ENCODE measurements at regions not wholly inside any gene's neighbourhood (a gene's known extent, or its start where the extent isn't known, plus 50 kb on each side); places are given as distances from the start of the nearest gene placed in this dataset.

DNA sequence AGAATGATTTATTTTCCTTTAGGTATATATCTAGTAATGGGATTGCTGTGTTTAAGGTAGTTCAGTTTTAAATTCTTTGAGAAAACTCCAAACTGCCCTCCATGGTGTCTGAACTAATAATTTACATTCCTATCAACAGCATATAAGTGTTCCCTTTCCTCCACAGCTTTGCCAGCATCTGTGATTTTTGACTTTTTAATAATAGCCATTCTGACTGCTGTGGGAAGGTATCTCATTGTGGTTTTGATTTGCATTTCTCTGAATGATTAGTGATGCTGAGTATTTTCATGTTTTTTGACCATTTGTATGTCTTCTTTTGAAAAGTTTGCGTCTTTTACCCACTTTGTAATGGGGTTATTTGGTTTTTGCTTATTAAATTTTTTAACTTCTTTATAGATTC, 571.6 kb upstream of the CCDC54 start:
- ATAC-seq: no peak
- TF ChIP-seq CSDC2 (CRISPR knock-in tag; IDR thresholded peaks at IDR 0.05): no peak
- TF ChIP-seq GLIS3 (CRISPR knock-in tag; IDR thresholded peaks at IDR 0.05): no peak
- TF ChIP-seq SNAI2 (CRISPR knock-in tag; IDR thresholded peaks at IDR 0.05): no peak
- TF ChIP-seq ZNF8 (CRISPR knock-in tag; IDR thresholded peaks at IDR 0.05): no peak
- TF ChIP-seq PPARA (CRISPR knock-in tag; IDR thresholded peaks at IDR 0.05; ENCODE audit: borderline replicate concordance): no peak
- no peak for TF ChIP-seq TCF4 (CRISPR knock-in tag; IDR thresholded peaks at IDR 0.05; ENCODE audit: borderline replicate concordance)
- no peak for TF ChIP-seq ISL1 (CRISPR knock-in tag; IDR thresholded peaks at IDR 0.05)
- TF ChIP-seq ZC3H10 (CRISPR knock-in tag; IDR thresholded peaks at IDR 0.05): no peak
- TF ChIP-seq ESRRG (CRISPR knock-in tag; IDR thresholded peaks at IDR 0.05): no peak
- TF ChIP-seq TOX (CRISPR knock-in tag; IDR thresholded peaks at IDR 0.05; ENCODE audit: borderline replicate concordance): no peak
- TF ChIP-seq, protein P1, sequence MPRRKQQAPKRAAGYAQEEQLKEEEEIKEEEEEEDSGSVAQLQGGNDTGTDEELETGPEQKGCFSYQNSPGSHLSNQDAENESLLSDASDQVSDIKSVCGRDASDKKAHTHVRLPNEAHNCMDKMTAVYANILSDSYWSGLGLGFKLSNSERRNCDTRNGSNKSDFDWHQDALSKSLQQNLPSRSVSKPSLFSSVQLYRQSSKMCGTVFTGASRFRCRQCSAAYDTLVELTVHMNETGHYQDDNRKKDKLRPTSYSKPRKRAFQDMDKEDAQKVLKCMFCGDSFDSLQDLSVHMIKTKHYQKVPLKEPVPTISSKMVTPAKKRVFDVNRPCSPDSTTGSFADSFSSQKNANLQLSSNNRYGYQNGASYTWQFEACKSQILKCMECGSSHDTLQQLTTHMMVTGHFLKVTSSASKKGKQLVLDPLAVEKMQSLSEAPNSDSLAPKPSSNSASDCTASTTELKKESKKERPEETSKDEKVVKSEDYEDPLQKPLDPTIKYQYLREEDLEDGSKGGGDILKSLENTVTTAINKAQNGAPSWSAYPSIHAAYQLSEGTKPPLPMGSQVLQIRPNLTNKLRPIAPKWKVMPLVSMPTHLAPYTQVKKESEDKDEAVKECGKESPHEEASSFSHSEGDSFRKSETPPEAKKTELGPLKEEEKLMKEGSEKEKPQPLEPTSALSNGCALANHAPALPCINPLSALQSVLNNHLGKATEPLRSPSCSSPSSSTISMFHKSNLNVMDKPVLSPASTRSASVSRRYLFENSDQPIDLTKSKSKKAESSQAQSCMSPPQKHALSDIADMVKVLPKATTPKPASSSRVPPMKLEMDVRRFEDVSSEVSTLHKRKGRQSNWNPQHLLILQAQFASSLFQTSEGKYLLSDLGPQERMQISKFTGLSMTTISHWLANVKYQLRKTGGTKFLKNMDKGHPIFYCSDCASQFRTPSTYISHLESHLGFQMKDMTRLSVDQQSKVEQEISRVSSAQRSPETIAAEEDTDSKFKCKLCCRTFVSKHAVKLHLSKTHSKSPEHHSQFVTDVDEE (CRISPR knock-in tag; IDR thresholded peaks at IDR 0.05): no peak

DNA sequence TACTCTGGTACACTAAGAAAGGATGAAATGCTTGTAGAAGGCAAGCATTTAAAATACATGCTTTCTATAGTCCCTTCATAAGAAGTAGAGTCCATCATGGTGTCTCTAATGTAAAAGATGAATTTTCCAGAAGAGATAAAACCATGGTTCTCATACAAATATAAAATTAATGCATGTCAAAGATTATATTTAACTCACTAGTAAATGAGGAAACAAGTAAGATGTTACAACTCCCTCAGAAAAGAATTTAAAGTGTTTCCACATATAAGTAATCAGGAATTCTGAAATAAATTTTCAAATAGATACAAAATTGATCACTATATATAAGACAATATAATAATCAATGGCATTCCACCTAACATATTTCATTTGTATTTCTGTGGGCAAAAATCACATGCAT, 570.3 kb upstream of the CCDC54 start:
- TF ChIP-seq BACH2 (CRISPR knock-in tag; IDR thresholded peaks at IDR 0.05; ENCODE audit: borderline replicate concordance): no peak
- TF ChIP-seq TCF4 (CRISPR knock-in tag; IDR thresholded peaks at IDR 0.05; ENCODE audit: borderline replicate concordance): no peak
- no peak for TF ChIP-seq ZNF565 (CRISPR knock-in tag; conservative IDR thresholded peaks at IDR 0.05; ENCODE audit: low read depth)
- no peak for TF ChIP-seq SNAI2 (CRISPR knock-in tag; IDR thresholded peaks at IDR 0.05)
- TF ChIP-seq ZFP30 (CRISPR knock-in tag; IDR thresholded peaks at IDR 0.05): no peak
- TF ChIP-seq TOX (CRISPR knock-in tag; IDR thresholded peaks at IDR 0.05; ENCODE audit: borderline replicate concordance): no peak
- TF ChIP-seq, protein P2, sequence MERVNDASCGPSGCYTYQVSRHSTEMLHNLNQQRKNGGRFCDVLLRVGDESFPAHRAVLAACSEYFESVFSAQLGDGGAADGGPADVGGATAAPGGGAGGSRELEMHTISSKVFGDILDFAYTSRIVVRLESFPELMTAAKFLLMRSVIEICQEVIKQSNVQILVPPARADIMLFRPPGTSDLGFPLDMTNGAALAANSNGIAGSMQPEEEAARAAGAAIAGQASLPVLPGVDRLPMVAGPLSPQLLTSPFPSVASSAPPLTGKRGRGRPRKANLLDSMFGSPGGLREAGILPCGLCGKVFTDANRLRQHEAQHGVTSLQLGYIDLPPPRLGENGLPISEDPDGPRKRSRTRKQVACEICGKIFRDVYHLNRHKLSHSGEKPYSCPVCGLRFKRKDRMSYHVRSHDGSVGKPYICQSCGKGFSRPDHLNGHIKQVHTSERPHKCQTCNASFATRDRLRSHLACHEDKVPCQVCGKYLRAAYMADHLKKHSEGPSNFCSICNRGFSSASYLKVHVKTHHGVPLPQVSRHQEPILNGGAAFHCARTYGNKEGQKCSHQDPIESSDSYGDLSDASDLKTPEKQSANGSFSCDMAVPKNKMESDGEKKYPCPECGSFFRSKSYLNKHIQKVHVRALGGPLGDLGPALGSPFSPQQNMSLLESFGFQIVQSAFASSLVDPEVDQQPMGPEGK (CRISPR knock-in tag; IDR thresholded peaks at IDR 0.05; ENCODE audit: borderline replicate concordance): no peak
- TF ChIP-seq ZFP3 (CRISPR knock-in tag; IDR thresholded peaks at IDR 0.05): no peak
- TF ChIP-seq, protein P3, sequence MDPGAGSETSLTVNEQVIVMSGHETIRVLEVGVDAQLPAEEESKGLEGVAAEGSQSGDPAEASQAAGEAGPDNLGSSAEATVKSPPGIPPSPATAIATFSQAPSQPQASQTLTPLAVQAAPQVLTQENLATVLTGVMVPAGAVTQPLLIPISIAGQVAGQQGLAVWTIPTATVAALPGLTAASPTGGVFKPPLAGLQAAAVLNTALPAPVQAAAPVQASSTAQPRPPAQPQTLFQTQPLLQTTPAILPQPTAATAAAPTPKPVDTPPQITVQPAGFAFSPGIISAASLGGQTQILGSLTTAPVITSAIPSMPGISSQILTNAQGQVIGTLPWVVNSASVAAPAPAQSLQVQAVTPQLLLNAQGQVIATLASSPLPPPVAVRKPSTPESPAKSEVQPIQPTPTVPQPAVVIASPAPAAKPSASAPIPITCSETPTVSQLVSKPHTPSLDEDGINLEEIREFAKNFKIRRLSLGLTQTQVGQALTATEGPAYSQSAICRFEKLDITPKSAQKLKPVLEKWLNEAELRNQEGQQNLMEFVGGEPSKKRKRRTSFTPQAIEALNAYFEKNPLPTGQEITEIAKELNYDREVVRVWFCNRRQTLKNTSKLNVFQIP (CRISPR knock-in tag; IDR thresholded peaks at IDR 0.05; ENCODE audit: borderline replicate concordance, low read depth): no peak
- TF ChIP-seq ISL1 (CRISPR knock-in tag; IDR thresholded peaks at IDR 0.05): no peak
- TF ChIP-seq CSDC2 (CRISPR knock-in tag; IDR thresholded peaks at IDR 0.05): no peak
- TF ChIP-seq, protein P4, sequence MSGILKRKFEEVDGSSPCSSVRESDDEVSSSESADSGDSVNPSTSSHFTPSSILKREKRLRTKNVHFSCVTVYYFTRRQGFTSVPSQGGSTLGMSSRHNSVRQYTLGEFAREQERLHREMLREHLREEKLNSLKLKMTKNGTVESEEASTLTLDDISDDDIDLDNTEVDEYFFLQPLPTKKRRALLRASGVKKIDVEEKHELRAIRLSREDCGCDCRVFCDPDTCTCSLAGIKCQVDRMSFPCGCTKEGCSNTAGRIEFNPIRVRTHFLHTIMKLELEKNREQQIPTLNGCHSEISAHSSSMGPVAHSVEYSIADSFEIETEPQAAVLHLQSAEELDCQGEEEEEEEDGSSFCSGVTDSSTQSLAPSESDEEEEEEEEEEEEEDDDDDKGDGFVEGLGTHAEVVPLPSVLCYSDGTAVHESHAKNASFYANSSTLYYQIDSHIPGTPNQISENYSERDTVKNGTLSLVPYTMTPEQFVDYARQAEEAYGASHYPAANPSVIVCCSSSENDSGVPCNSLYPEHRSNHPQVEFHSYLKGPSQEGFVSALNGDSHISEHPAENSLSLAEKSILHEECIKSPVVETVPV (CRISPR knock-in tag; IDR thresholded peaks at IDR 0.05): no peak
- TF ChIP-seq ESRRG (CRISPR knock-in tag; IDR thresholded peaks at IDR 0.05): no peak
- no peak for TF ChIP-seq GLIS3 (CRISPR knock-in tag; IDR thresholded peaks at IDR 0.05)
- ATAC-seq: no peak

DNA sequence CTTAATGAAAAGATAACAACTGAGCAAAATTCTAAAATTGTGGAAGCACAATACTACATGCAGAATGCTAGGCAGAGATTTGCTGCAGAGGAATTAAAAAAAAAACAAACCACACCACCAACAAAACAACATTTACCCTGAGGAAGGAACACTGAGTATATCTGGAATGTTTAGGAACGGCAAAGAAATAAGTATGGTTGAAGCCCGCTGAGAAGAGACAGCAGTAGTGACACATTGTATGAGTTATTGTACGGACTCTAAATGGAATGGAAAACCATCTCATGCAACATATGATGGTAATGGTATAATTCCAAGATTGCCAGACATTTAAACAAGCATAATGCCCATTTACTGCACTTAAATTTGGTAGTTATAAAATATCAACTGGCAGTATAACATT, 568.2 kb upstream of the CCDC54 start:
- TF ChIP-seq, protein P2 (CRISPR knock-in tag; IDR thresholded peaks at IDR 0.05; ENCODE audit: borderline replicate concordance): no peak
- TF ChIP-seq SNAI2 (CRISPR knock-in tag; IDR thresholded peaks at IDR 0.05) (no peak), ZNF8 (CRISPR knock-in tag; IDR thresholded peaks at IDR 0.05) (no peak), ZC3H10 (CRISPR knock-in tag; IDR thresholded peaks at IDR 0.05) (no peak), ARNTL (CRISPR knock-in tag; IDR thresholded peaks at IDR 0.05; ENCODE audit: borderline replicate concordance, low read depth) (no peak), ZNF70 (CRISPR knock-in tag; IDR thresholded peaks at IDR 0.05) (no peak), ESRRG (CRISPR knock-in tag; IDR thresholded peaks at IDR 0.05) (no peak)
- TF ChIP-seq, protein P5, sequence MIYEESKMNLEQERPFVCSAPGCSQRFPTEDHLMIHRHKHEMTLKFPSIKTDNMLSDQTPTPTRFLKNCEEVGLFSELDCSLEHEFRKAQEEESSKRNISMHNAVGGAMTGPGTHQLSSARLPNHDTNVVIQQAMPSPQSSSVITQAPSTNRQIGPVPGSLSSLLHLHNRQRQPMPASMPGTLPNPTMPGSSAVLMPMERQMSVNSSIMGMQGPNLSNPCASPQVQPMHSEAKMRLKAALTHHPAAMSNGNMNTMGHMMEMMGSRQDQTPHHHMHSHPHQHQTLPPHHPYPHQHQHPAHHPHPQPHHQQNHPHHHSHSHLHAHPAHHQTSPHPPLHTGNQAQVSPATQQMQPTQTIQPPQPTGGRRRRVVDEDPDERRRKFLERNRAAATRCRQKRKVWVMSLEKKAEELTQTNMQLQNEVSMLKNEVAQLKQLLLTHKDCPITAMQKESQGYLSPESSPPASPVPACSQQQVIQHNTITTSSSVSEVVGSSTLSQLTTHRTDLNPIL (CRISPR knock-in tag; IDR thresholded peaks at IDR 0.05; ENCODE audit: low read depth): no peak
- no peak for ATAC-seq

Measured in SK-N-SH treated with all-trans-retinoic acid at 6 μM for 48 hours (cell line).